Fibroblast of upper back skin (primary cell): ENCODE measurements at regions not wholly inside any gene's neighbourhood (a gene's known extent, or its start where the extent isn't known, plus 50 kb on each side); places are given as distances from the start of the nearest gene placed in this dataset.
A peak's percentile ranks its signal among the peaks of the same experiment; 100 is the strongest.
"Not testable (repeated sequence)": the region's sequence is repeated elsewhere in the genome, so short reads cannot be mapped to it uniquely, and the experiment has no call there.

Source experiments
- DNase-seq: peaks from one replicate; pipeline ENCODE4 v3.0.0-alpha.2; 2013

DNA sequence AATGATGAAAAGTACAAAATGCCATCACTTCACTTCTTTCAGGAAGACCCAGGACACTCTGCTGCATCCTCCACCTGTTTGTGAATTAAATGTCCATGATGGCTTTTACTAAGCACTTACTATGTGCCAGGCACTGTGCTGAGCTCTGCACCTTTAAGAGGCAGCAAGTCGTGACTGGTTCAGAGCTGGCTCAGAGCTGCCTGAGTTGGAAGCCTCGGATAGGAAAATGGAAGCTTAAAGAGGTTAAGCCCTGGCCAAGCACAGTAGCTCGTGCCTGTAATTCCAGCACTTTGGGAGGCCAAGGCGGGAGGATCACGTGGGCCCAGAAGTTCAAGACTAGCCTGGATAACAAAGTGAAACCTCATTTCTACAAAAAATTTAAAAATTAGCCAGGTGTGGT lies 95.6 kb downstream of the SNX5 start:
- no peak for DNase-seq

DNA sequence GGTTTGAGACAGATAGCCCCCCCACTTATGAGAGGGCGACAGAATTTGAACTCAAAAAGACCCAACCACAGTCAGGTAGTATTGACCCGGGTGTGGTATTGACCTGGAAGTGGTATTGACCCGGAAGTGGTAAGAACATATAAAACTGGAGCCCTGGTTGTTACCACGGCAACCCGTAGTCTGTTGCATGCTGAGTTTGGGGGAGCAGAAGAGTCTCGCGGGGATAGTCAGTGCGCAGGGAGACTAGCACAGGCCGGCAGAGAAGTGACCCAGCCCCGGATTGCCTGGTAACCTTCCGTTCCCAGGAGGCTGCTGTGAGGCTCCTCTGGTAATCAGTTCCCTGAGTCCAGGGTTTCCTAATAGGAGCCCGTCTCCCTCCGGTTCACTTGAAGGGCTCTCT lies 96.2 kb downstream of the SNX5 start:
- DNase-seq: no peak

DNA sequence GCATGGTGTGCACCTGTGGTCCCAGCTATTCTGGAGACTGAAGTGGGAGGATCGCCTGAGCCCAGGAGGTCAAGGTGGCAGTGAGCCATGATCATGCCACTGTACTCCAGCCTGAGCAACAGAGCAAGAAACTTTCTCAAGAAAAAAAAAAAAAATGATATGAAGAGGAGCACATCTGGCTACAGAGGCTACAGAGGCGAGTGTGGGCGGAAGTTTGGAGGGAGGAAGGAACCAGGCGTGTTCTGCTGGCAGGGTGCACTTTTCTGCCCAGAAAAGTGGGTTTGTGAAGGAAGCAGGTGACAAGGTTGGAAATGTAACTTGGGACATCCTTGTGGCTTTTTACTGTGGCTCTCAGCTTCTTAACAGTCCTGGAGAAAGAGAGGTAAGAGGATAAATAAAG lies 96.7 kb downstream of the SNX5 start:
- DNase-seq: no peak

DNA sequence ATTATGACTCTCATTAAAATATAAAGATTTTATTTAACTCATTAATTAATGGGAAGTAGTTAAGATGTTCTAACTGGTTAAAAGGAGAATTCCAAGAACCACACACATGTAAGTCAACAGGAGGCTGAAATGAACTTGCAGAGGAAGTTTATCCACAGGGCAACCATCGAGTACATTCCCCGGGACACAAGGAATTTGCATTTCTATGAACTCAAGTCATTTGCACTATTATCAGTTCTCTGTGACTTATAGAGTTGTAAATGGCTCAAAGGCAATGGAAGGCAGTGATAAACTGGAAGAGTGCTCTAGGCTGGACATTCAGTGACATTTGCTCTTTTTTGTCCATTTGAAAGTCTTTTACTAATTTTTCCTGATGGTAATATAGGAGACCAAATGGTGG lies 97.4 kb downstream of the SNX5 start:
- DNase-seq: no peak

DNA sequence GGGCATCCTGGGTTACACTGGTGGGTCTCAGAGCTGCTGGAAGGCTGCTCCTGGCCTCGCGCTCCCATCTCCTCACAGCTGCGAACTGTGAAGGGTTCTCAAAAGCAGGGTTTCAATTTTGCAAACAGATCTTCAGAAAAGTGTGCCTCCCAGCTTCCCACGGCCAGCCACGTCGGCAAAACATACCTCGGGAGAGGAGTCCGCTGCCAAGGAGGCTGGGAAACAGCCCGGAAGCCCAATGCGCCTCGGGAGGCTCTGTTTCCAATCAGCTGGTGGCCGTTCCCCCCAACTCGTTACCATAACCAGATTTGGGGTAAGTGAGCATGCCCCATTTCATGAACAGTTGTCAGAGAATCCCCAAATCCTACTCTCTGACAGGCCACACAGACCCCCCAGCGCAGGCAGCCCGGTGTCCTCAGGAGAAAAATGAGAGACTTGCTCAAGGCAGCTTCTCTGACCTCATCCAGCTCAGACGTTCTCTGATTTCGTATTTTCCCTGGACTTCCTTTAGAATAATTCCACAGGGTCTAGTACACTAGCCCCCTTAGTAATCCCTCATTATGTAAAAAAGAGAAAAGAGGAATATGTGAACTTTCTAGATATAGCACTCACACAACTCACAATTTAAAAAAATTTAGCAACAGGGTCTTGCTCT lies 98.4 kb downstream of the SNX5 start:
- peak; percentile 30 for DNase-seq

DNA sequence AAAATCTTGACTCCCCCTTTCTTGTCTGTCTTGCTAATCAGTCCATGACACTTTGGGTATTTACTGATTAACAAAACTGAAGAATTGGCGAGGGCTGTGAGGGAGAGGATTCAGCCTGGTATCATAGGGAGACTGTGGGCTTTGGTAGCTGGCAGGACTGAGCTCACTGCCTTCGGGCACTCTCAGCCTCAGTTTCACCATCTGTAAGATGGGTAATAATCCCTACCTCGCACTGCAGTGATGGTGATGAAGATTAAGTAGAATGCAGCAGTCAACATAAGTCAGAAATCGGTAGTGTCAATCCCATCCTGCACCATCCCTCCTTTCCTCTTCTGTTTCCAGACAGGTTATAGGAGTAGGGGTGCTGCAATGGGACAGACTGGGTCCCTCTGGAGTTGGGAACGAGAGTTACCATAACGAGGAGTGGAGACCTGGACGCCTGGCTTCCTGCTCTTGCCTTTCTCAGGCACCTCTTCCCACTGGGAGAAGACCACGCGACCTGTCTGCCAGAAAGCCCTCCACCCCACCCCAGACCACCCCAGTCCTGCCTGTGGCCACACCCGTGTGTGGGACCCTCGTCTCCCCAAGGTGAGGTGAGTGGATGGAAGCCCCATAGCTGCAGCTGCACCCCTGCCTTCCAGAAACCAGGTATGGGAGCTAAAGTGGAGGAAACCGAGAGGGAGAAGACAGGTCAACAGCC lies 99.1 kb downstream of the SNX5 start:
- DNase-seq: no peak

DNA sequence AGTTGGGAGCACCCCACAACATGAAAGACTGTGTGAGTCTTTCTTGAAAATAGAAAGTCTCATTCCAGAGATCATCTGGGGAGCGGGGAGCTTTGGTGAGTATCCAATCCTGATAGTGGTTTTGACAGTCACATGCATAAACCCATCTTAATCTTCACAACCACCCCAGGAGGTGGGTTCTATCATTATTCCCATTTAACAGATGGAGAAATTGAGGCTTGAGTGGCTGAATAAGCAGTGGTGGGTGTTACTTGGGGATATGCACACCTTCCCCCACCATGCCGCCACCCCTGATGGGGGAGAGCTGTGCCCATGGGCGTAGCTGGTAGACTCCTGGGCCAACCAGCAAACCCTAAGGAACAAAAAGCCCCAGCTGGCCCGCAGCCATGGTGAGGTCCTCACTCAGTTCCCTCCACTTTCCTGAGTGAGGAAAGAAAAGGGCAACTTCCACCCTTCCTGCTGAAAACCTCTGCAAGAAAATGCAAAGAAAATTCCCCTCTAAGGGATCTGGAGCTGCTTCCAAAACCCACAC lies 99.8 kb downstream of the SNX5 start:
- no peak for DNase-seq

DNA sequence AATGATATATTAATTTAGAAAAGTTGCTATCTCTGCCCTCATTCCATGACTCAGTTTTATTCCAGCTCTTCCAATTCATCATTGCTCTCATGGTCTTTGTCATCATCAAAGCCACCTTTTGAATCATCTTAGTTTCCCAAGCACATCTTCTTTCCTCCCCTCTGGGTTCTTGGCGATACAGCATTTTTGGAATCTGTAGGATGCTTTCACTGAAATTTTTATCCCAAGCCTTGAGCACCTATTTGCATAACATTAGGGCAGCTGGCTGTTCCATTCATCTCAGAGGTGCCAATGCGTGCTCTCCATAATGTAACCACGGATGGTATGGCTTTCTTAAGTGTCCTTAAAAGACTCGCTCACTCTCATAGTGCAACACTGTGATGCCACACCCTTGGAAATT lies 100.4 kb downstream of the SNX5 start:
- DNase-seq: no peak

DNA sequence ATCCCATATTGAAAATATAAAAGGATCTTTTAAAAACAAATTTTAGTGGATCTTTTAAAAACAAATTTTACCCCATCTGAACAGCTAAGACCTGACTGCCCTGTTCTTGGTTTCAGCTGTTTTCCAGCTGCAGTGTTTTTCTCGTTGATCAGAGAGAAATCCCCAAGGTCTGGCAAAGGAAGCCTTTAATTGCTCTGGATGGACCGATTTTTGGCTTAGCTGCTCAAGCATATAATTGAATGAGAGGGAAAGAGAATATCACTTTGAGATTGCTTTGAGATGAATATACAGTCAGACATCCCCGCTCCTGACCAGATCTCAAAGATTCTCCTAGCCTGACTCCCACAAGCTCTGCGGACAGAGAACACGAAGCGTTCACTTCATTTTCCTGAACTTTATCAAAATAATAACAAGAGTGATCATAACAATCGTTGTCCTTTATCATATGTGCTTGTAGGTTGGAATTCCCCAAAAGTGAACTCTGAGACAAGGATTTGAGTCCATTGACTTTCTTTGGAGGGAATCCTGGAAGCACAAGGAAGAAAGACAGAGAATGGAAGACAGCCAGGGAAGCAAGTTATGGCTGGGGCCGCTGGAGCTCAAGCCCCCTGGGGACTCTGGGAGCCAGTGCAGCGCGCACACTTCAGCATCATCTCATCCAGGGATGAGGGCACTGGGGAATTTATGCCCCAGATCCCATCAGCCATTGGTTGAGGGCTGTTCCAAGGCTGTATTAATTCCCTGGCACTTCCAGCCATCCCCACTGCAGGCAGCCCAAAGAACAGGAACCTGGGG lies 101.3 kb downstream of the SNX5 start:
- peak; percentile 16 for DNase-seq

DNA sequence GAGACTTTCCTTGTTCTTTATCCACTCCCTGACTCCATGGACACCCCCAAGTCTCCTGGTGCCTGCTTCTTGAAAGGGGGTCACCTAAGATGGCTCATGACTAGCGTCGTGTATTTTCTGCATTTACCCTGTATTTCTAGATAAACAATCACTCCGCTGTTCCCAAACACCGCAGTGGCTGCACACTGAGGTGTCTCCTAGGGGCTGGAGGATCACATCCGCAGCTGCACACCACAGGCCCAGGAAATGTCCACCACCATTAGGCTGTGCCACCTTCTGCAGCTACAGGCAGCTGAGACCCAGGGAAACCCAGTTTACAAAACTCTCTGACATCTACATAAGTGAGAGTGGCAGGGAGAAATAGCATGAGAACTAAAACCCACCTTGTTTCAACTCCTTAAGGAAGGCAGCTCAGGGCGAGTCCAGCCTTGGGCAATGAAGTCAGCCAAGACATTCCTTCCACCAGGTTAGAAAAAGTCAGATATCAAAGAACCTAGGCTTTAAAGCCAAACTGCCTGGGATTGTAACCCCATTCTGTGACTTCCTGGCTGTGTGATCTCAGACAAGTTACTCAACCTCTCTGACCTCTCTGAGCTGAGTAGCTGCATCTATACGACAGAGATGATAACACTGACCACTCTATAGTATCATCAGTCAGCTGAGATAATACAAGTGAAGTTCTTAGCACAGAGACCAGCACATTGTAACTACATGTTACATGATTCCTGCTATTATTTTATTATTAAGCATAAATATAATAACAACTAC lies 102.2 kb downstream of the SNX5 start:
- DNase-seq: no peak

DNA sequence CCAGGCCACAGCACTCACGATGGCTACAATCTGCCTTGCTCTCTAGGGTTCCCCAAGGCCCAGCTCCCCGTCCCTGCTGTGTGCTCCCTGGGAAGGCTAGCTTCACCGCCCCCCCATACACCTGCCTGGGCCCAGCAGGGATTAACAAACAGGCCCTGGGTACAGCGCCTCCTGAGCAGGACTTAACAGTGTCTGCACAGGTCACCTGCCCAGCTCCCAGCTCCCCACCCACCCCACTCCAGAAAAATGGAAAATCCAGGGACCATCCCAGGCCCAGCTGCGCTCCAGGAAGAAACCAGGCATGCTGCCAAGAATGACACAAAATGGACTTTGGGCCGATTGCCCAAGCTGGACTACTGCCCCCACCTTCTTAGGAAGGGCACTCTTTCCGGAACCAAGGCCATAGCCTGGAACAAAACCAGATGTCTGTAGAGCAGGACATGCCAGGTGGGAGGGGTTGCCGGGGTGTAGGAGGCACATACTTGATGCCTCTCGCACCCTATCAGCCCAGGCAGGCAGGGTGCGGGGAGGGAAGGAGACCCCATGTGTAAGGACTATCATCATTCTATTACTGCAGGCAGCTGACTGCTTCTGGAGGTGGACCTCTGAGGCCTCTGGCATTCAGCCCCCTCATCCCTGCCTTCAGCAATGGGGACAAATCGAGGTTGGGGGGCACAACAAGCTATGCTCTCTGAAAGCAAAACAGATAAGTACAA lies 104.9 kb downstream of the SNX5 start:
- DNase-seq: no peak

DNA sequence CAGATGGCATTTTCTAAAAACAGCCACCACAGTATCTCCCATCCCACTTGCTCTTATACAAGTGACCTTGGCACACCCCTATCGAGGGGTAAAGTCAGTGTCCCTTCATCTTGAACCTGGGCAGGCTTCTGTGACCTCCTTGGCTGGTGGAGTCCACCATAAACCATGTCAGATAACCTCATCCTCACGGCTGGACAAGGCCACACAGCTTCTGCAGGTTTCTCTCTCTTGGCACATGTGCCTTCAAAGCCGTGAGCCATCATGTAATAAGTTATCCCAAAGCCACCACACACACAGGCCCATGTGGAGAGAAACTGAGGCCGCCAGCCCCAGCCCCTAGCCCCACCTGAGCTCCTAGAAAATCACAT lies 105.4 kb downstream of the SNX5 start:
- no peak for DNase-seq

DNA sequence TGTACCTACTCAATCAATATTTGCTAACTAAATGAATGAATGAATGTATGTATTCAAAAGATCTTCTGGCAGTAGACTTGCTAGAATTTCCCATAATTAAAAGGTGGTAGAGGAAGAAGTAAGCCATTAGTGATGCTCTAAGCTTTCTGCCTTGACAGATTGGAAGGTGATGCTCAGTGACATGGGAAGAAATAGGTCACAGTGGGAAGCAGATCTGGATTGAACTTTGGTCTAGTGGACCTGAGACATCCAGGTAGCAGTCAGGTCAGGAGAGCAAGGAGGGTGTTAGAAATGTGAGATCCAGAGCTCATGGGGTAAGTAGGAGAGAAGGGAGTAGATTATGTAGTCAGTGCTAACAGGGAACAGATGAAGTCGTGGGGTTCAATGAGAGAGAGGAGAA lies 106.4 kb downstream of the SNX5 start:
- no peak for DNase-seq

DNA sequence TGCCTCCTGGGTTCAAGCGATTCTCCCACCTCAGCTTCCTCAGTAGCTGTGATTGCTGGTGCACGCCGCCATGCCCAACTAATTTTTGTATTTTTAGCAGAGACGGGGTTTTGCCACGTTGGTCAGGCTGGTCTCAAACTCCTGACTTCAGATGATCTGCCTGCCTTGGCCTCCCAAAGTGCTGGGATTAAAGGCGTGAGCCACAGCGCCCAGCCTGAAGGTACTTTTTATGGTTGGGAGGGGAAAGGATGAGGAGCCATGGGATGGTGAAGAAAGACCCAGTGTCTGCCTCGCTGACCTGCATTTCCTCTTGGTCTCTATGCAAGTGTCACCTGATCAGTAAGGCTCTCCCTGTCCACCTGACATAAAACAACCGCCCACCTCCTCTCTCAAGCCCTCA lies 107.0 kb downstream of the SNX5 start:
- not testable (repeated sequence) for DNase-seq

DNA sequence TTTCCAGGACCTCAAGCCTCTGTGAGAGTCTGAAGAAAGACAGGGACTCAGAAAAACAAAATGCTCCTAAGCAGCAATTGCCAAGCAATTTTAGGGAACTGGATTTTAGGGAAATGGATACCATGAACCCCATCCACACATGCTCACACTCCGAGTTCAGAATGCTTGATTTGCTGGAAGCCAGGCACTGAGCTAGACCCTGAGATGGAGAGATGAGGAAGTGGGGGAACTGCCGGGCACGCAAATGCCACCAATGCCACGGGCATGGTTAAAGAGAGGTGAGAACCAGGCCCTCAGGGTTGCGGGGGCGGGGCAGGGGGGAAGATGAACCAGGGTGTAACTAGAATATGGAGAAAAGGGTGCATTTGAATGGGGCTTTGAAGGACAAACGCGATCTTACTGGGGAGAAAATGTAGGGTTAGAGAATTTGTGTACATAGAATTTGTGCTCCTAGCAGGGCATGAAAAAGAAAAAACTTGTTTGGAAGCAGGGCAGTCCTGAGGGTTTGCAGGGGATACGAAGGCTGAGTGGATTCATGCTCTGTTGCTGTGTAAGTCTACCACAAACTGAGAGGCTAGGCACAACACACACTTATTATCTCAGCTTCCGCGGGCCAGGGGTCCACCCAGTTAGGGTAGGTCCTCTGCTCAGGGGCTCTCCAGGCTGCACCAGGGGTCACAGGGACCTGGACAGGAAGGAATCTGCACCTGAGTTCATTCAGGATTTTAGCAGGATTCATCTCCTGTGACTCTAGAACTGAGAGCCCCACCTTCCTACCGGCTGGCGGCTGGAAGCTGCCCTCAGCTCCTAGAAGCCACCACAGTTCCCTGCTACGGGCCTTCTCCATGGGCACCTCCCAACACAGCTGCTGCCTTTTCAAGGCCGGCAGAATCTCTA lies 108.0 kb downstream of the SNX5 start:
- DNase-seq: no peak

DNA sequence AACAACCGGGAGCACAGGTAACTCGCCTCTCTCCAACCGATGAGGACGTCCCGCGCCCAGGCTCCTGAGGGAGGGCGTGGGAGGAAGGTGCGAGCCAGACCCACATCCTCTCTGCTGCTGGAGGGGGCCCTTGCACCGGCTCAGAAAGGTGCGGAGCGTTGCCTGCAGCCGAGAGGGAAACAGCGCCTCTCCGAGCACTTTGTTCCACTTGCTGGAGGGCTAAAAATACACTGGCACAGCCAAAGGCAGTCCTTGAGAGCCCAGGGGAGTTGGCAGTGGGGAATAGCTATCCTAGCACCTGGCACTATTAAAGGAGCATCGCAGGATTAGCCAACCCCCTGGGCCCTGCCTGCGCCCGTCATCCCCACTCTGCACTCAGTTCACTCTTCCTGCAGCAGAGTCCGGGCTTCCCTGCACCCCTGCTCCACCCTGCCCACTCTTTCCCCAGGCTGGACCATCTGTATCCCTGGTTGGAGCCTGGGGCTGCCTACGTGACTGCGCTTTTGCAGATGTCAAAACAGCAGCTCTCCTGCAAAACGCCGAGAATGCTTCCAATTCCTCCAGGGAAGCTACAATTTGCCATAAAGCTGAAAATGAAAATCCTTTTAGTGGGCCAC lies 108.9 kb downstream of the SNX5 start:
- DNase-seq: no peak

DNA sequence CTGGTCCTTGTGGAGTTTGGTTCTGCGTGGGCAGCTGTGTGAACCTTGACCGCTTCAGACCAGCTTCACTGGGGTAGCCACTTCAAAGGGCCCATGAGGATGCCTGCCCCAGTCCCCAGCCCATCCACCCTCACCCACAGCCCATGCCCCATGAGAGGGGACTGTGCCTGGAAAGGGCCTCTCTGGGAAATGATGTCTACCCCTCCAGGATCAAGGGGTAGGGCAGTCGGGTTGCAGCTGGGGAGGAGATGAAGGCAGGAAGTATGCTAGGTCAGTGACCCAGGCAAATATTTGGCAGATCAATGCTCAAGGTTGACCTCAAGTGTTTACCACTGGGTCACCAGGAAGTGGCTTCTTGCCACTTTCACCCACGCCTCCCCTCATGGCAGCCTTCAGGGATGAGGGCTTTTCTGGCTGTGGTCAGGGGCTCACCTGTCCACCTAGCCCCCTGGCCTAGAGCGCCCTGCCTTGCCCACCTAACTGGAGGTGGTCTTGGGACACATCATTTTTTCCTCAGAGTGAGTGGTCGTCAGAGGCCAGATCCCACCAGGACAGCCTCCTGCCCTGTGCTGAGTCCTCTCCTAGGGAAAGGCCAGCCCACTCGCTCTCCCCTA lies 109.5 kb downstream of the SNX5 start:
- DNase-seq: no peak

DNA sequence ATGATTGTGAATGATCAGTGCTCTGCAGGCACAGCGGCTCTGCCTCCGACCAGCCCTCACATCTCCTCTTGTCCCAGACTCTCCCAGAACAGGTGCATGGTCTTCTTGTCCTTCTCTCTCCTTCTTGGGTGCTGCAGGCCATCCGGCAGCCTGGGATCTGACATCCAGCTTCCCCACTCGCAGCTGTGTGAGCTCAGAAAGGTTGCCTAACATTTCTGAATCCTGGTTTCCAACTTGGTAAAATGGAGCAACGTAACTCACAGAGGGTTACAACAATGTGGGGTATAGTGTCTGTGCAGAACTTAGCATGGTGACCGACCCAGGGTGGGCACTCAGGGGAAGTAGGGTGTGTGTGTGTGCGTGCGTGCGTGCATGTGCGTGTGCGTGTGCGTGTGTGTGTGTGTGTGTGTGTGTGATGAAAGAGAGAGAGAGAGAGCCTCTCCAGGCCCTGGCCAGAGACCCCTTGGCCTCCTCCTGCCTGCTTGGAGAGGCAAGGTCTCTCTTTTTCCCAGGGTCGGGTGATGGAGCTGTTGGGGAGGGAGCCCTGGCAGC lies 110.1 kb downstream of the SNX5 start:
- DNase-seq: no peak

DNA sequence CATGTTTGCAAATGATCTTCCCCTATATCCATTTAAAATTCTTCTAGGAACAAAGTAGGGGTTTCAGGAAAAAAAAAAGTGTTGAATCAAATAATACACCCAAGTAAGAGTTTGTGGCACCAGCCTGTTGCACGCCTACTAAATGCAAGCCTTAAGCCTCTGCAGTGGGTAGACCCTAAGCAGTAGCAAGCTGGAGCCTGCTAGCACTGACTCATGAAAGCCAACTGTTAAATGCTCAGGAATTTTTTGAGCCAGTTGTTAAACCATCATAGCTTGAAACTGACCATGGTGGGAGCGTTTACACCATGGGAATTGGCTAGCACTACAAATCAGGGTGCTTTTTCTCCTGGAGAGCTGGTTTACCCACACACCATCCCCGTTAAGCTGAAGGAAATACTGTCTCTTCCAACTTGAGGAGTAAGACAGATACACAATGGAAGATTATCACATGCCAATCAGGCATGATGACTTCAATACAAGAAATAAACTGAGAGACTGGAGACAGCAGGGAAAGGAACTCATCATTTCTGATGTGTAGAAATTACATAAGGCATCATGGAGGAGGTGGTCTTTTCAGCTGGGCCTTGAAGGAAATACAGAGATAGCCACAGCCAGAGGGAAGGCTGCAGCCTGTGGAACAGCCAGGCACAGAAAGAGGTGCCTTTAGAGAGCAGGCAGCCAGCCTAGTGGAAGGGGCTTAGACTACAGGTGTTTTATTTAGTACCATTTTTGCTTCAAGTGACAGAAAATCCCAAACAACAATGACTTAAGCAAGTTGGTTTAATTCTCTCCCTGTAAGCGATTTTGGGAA lies 110.8 kb downstream of the SNX5 start:
- DNase-seq: no peak
